ENCODE measurements at regions not wholly inside any gene's neighbourhood (a gene's known extent, or its start where the extent isn't known, plus 50 kb on each side); places are given as distances from the start of the nearest gene placed in this dataset.

- TF ChIP-seq CTCF (conservative IDR thresholded peaks at IDR 0.05; ENCODE audit: low read depth, low read length), result no peak
- TF ChIP-seq EZH2 (IDR thresholded peaks at IDR 0.05; ENCODE audit: borderline replicate concordance, low read depth, low read length, poor library complexity, severe bottlenecking), result no peak
Measured at GRCh38 chr1:172723251-172723650, 64.3 kb downstream of the FASLG start.
